ENCODE measurements at regions not wholly inside any gene's neighbourhood (a gene's known extent, or its start where the extent isn't known, plus 50 kb on each side); places are given as distances from the start of the nearest gene placed in this dataset.

- TF ChIP-seq EZH2 (IDR thresholded peaks at IDR 0.05): no peak
- no peak for TF ChIP-seq CTCF (IDR thresholded peaks at IDR 0.05)
Observed at GRCh38 chr6:6843057-6843627, 254.6 kb downstream of the LY86 start.

Measured in neural progenitor cell (in vitro differentiated cells).